HEK293 (cell line): ENCODE measurements at regions not wholly inside any gene's neighbourhood (a gene's known extent, or its start where the extent isn't known, plus 50 kb on each side); places are given as distances from the start of the nearest gene placed in this dataset.

Source experiments
- GFI1B ChIP-seq: fragments of 450-650 bp; formaldehyde crosslinking; IDR thresholded peaks from 2 replicates; pipeline ENCODE4 v1.5.1; 2016; ENCODE audit warnings: missing biosample characterization, missing genetic modification characterization
- GLI4 ChIP-seq: fragments of 450-650 bp; formaldehyde crosslinking; IDR thresholded peaks from 2 replicates; pipeline ENCODE4 v1.5.1; 2016; ENCODE audit warnings: missing biosample characterization, missing genetic modification characterization
- HOXD13 ChIP-seq: sonication (generic); formaldehyde crosslinking; IDR thresholded peaks from 2 replicates; pipeline ENCODE4 v1.8.0; 2022; ENCODE audit warnings: missing genetic modification reagents, borderline replicate concordance
- KLF1 ChIP-seq: fragments of 450-650 bp; formaldehyde crosslinking; IDR thresholded peaks from 2 replicates; pipeline ENCODE4 v1.5.1; 2016; ENCODE audit warnings: missing biosample characterization, missing genetic modification characterization
- KLF16 ChIP-seq: fragments of 450-650 bp; formaldehyde crosslinking; IDR thresholded peaks from 2 replicates; pipeline ENCODE4 v1.5.1; 2017; ENCODE audit warnings: missing biosample characterization, missing genetic modification characterization
- TCF7L2 ChIP-seq: IDR thresholded peaks from 2 replicates; pipeline ENCODE4 v1.6.1; 2011; ENCODE audit warnings: low read depth, mild to moderate bottlenecking, inconsistent platforms, low read length, moderate library complexity, borderline replicate concordance
- ZFHX2 ChIP-seq: fragments of 450-650 bp; formaldehyde crosslinking; conservative IDR thresholded peaks from 2 replicates; pipeline ENCODE4 v1.5.1; 2016; ENCODE audit warnings: missing biosample characterization, missing genetic modification characterization
- ZNF114 ChIP-seq: fragments of 450-650 bp; formaldehyde crosslinking; IDR thresholded peaks from 2 replicates; pipeline ENCODE4 v1.5.0; 2017; ENCODE audit warnings: missing biosample characterization, missing genetic modification characterization
- ZNF155 ChIP-seq: fragments of 450-650 bp; formaldehyde crosslinking; IDR thresholded peaks from 2 replicates; pipeline ENCODE4 v1.5.1; 2016; ENCODE audit warnings: missing biosample characterization, missing genetic modification characterization
- ZNF174 ChIP-seq: fragments of 450-650 bp; formaldehyde crosslinking; IDR thresholded peaks from 2 replicates; pipeline ENCODE4 v1.5.0; 2017; ENCODE audit warnings: missing biosample characterization, mild to moderate bottlenecking, missing genetic modification characterization
- ZNF37A ChIP-seq: fragments of 450-650 bp; IDR thresholded peaks from 2 replicates; pipeline ENCODE4 v1.5.1; 2018; ENCODE audit warnings: missing biosample characterization, missing genetic modification characterization
- ZNF558 ChIP-seq: fragments of 450-650 bp; formaldehyde crosslinking; IDR thresholded peaks from 2 replicates; pipeline ENCODE4 v1.5.1; 2016; ENCODE audit warnings: missing biosample characterization, missing genetic modification characterization
- ZNF600 ChIP-seq: fragments of 450-650 bp; formaldehyde crosslinking; IDR thresholded peaks from 2 replicates; pipeline ENCODE4 v1.5.1; 2016; ENCODE audit warnings: missing biosample characterization, missing genetic modification characterization
- ZNF660 ChIP-seq: fragments of 450-650 bp; IDR thresholded peaks from 2 replicates; pipeline ENCODE4 v1.5.1; 2018; ENCODE audit warnings: missing biosample characterization, mild to moderate bottlenecking, missing genetic modification characterization
- ZNF701 ChIP-seq: fragments of 450-650 bp; formaldehyde crosslinking; IDR thresholded peaks from 2 replicates; pipeline ENCODE4 v1.5.1; 2016; ENCODE audit warnings: missing biosample characterization, missing genetic modification characterization
- ZNF707 ChIP-seq: fragments of 450-650 bp; formaldehyde crosslinking; IDR thresholded peaks from 2 replicates; pipeline ENCODE4 v1.5.1; 2016; ENCODE audit warnings: missing biosample characterization, missing genetic modification characterization
- ZNF785 ChIP-seq: fragments of 450-650 bp; formaldehyde crosslinking; IDR thresholded peaks from 2 replicates; pipeline ENCODE4 v1.5.1; 2016; ENCODE audit warnings: missing biosample characterization, missing genetic modification characterization
- ZNF792 ChIP-seq: fragments of 450-650 bp; formaldehyde crosslinking; IDR thresholded peaks from 2 replicates; pipeline ENCODE4 v1.5.1; 2016; ENCODE audit warnings: missing biosample characterization, missing genetic modification characterization
- TF ChIP-seq, protein P1 (sequence below): fragments of 450-650 bp; formaldehyde crosslinking; IDR thresholded peaks from 2 replicates; pipeline ENCODE4 v1.5.0; 2017; ENCODE audit warnings: missing biosample characterization, missing genetic modification characterization, borderline replicate concordance
- TF ChIP-seq, protein P2 (sequence below): IDR thresholded peaks from 2 replicates; pipeline ENCODE4 v1.6.1; 2011; ENCODE audit warnings: mild to moderate bottlenecking, low read depth, low read length, borderline replicate concordance
- TF ChIP-seq, protein P3 (sequence below): fragments of 450-650 bp; formaldehyde crosslinking; IDR thresholded peaks from 2 replicates; pipeline ENCODE4 v1.5.1; 2016; ENCODE audit warnings: missing biosample characterization, missing genetic modification characterization
- TF ChIP-seq, protein P4 (sequence below): fragments of 450-650 bp; formaldehyde crosslinking; IDR thresholded peaks from 2 replicates; pipeline ENCODE4 v1.5.1; 2017; ENCODE audit warnings: missing biosample characterization, missing genetic modification characterization
- TF ChIP-seq, protein P5 (sequence below): fragments of 450-650 bp; IDR thresholded peaks from 2 replicates; pipeline ENCODE4 v1.5.1; 2018; ENCODE audit warnings: missing biosample characterization, mild to moderate bottlenecking, missing genetic modification characterization
- TF ChIP-seq, protein P6 (sequence below): fragments of 450-650 bp; formaldehyde crosslinking; IDR thresholded peaks from 2 replicates; pipeline ENCODE4 v1.5.1; 2017; ENCODE audit warnings: missing biosample characterization, missing genetic modification characterization
- TF ChIP-seq, protein P7 (sequence below): fragments of 450-650 bp; IDR thresholded peaks from 2 replicates; pipeline ENCODE4 v1.5.1; 2018; ENCODE audit warnings: missing biosample characterization, missing genetic modification characterization
- TF ChIP-seq, protein P8 (sequence below): fragments of 450-650 bp; formaldehyde crosslinking; IDR thresholded peaks from 2 replicates; pipeline ENCODE4 v1.5.1; 2016; ENCODE audit warnings: missing biosample characterization, missing genetic modification characterization

DNA sequence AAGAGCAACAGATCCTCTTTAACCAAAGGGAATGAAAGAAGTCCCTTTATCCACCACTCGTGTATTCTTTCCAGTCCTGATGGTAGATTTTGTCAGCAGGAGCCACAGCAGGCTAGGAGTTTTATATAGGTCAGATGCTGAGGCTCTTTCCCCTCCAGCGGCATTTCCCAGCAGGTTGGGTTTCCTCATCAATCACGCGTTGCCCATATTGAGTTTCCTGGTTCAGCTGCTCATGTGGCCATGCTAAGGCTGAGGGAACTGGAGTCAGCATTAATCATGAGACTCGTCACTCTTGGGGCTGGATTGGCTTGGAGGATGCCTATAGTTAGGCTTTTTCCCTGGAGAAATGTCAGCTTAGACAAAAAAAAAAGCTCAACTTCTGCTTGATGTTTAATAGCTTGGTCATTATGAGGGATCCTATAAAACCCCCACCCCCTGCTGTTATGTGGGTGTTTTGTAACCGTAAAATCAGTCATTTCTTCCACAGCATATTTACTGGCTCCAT, 193.4 kb upstream of the GAS1 start (continued):
- TF ChIP-seq, protein P1, sequence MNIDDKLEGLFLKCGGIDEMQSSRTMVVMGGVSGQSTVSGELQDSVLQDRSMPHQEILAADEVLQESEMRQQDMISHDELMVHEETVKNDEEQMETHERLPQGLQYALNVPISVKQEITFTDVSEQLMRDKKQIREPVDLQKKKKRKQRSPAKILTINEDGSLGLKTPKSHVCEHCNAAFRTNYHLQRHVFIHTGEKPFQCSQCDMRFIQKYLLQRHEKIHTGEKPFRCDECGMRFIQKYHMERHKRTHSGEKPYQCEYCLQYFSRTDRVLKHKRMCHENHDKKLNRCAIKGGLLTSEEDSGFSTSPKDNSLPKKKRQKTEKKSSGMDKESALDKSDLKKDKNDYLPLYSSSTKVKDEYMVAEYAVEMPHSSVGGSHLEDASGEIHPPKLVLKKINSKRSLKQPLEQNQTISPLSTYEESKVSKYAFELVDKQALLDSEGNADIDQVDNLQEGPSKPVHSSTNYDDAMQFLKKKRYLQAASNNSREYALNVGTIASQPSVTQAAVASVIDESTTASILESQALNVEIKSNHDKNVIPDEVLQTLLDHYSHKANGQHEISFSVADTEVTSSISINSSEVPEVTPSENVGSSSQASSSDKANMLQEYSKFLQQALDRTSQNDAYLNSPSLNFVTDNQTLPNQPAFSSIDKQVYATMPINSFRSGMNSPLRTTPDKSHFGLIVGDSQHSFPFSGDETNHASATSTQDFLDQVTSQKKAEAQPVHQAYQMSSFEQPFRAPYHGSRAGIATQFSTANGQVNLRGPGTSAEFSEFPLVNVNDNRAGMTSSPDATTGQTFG (tag by site-specific recombination) = no peak
- TF ChIP-seq HOXD13 (CRISPR knock-in tag) (no peak), ZNF707 (no peak), ZNF600 (0 out of 2 replicates have a peak, but pooled peaks have one; percentile 19), ZNF155 (tag by site-specific recombination) (no peak), KLF16 (tag by site-specific recombination) (0 out of 2 replicates have a peak, but pooled peaks have one; percentile 20), ZNF701 (no peak), GLI4 (tag by site-specific recombination) (peak; percentile 20; the same call in 1 of the 2 replicates), TCF7L2 (no peak), ZNF114 (tag by site-specific recombination) (no peak), GFI1B (tag by site-specific recombination) (peak; percentile 83), ZNF174 (tag by site-specific recombination) (no peak), ZNF785 (tag by site-specific recombination) (no peak), ZNF792 (tag by site-specific recombination) (no peak), ZFHX2 (tag by site-specific recombination) (peak; percentile 77), ZNF37A (tag by site-specific recombination) (no peak), KLF1 (no peak), ZNF660 (tag by site-specific recombination) (peak; percentile 67; the same call in 1 of the 2 replicates), ZNF558 (tag by site-specific recombination) (peak; percentile 54; the same call in 1 of the 2 replicates)
- TF ChIP-seq, protein P2, sequence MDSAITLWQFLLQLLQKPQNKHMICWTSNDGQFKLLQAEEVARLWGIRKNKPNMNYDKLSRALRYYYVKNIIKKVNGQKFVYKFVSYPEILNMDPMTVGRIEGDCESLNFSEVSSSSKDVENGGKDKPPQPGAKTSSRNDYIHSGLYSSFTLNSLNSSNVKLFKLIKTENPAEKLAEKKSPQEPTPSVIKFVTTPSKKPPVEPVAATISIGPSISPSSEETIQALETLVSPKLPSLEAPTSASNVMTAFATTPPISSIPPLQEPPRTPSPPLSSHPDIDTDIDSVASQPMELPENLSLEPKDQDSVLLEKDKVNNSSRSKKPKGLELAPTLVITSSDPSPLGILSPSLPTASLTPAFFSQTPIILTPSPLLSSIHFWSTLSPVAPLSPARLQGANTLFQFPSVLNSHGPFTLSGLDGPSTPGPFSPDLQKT = no peak
- TF ChIP-seq, protein P3, sequence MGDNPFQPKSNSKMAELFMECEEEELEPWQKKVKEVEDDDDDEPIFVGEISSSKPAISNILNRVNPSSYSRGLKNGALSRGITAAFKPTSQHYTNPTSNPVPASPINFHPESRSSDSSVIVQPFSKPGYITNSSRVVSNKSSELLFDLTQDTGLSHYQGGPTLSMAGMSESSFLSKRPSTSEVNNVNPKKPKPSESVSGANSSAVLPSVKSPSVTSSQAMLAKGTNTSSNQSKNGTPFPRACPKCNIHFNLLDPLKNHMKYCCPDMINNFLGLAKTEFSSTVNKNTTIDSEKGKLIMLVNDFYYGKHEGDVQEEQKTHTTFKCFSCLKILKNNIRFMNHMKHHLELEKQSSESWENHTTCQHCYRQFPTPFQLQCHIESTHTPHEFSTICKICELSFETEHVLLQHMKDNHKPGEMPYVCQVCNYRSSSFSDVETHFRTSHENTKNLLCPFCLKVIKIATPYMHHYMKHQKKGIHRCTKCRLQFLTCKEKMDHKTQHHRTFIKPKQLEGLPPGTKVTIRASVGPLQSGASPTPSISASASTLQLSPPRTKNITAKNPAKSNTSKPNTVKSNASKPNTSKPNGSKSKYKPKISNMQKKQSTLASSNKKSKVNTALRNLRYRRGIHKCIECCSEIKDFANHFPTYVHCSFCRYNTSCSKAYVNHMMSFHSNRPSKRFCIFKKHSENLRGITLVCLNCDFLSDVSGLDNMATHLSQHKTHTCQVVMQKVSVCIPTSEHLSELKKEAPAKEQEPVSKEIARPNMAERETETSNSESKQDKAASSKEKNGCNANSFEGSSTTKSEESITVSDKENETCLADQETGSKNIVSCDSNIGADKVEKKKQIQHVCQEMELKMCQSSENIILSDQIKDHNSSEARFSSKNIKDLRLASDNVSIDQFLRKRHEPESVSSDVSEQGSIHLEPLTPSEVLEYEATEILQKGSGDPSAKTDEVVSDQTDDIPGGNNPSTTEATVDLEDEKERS (tag by site-specific recombination) = 0 out of 2 replicates have a peak, but pooled peaks have one; percentile 17
- TF ChIP-seq, protein P4, sequence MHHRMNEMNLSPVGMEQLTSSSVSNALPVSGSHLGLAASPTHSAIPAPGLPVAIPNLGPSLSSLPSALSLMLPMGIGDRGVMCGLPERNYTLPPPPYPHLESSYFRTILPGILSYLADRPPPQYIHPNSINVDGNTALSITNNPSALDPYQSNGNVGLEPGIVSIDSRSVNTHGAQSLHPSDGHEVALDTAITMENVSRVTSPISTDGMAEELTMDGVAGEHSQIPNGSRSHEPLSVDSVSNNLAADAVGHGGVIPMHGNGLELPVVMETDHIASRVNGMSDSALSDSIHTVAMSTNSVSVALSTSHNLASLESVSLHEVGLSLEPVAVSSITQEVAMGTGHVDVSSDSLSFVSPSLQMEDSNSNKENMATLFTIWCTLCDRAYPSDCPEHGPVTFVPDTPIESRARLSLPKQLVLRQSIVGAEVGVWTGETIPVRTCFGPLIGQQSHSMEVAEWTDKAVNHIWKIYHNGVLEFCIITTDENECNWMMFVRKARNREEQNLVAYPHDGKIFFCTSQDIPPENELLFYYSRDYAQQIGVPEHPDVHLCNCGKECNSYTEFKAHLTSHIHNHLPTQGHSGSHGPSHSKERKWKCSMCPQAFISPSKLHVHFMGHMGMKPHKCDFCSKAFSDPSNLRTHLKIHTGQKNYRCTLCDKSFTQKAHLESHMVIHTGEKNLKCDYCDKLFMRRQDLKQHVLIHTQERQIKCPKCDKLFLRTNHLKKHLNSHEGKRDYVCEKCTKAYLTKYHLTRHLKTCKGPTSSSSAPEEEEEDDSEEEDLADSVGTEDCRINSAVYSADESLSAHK (tag by site-specific recombination) = peak; percentile 89
- TF ChIP-seq, protein P5, sequence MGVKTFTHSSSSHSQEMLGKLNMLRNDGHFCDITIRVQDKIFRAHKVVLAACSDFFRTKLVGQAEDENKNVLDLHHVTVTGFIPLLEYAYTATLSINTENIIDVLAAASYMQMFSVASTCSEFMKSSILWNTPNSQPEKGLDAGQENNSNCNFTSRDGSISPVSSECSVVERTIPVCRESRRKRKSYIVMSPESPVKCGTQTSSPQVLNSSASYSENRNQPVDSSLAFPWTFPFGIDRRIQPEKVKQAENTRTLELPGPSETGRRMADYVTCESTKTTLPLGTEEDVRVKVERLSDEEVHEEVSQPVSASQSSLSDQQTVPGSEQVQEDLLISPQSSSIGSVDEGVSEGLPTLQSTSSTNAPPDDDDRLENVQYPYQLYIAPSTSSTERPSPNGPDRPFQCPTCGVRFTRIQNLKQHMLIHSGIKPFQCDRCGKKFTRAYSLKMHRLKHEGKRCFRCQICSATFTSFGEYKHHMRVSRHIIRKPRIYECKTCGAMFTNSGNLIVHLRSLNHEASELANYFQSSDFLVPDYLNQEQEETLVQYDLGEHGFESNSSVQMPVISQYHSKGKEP (tag by site-specific recombination) = peak; percentile 46; the same call in 1 of the 2 replicates
- TF ChIP-seq, protein P6, sequence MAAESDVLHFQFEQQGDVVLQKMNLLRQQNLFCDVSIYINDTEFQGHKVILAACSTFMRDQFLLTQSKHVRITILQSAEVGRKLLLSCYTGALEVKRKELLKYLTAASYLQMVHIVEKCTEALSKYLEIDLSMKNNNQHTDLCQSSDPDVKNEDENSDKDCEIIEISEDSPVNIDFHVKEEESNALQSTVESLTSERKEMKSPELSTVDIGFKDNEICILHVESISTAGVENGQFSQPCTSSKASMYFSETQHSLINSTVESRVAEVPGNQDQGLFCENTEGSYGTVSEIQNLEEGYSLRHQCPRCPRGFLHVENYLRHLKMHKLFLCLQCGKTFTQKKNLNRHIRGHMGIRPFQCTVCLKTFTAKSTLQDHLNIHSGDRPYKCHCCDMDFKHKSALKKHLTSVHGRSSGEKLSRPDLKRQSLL (tag by site-specific recombination) = no peak; the same call in 1 of the 2 replicates
- TF ChIP-seq, protein P7, sequence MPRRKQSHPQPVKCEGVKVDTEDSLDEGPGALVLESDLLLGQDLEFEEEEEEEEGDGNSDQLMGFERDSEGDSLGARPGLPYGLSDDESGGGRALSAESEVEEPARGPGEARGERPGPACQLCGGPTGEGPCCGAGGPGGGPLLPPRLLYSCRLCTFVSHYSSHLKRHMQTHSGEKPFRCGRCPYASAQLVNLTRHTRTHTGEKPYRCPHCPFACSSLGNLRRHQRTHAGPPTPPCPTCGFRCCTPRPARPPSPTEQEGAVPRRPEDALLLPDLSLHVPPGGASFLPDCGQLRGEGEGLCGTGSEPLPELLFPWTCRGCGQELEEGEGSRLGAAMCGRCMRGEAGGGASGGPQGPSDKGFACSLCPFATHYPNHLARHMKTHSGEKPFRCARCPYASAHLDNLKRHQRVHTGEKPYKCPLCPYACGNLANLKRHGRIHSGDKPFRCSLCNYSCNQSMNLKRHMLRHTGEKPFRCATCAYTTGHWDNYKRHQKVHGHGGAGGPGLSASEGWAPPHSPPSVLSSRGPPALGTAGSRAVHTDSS (tag by site-specific recombination) = no peak
- TF ChIP-seq, protein P8, sequence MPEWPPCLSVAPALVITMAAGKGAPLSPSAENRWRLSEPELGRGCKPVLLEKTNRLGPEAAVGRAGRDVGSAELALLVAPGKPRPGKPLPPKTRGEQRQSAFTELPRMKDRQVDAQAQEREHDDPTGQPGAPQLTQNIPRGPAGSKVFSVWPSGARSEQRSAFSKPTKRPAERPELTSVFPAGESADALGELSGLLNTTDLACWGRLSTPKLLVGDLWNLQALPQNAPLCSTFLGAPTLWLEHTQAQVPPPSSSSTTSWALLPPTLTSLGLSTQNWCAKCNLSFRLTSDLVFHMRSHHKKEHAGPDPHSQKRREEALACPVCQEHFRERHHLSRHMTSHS (tag by site-specific recombination) = no peak
